Activated T-helper 1 cell treated with anti-CD3 and anti-CD28 coated beads, Interleukin-2, amount 50 U/mL, for 16 hours (primary cell): ENCODE measurements at regions not wholly inside any gene's neighbourhood (a gene's known extent, or its start where the extent isn't known, plus 50 kb on each side); places are given as distances from the start of the nearest gene placed in this dataset.
"Not testable (repeated sequence)": the region's sequence is repeated elsewhere in the genome, so short reads cannot be mapped to it uniquely, and the experiment has no call there.

Experiments
- DNase-seq, 2 donors: peaks; one replicate each; pipeline ENCODE4 v3.0.0-alpha.2; 2020; ENCODE audit warnings: low read depth in 1 of 2, low spot score in 1 of 2

DNA sequence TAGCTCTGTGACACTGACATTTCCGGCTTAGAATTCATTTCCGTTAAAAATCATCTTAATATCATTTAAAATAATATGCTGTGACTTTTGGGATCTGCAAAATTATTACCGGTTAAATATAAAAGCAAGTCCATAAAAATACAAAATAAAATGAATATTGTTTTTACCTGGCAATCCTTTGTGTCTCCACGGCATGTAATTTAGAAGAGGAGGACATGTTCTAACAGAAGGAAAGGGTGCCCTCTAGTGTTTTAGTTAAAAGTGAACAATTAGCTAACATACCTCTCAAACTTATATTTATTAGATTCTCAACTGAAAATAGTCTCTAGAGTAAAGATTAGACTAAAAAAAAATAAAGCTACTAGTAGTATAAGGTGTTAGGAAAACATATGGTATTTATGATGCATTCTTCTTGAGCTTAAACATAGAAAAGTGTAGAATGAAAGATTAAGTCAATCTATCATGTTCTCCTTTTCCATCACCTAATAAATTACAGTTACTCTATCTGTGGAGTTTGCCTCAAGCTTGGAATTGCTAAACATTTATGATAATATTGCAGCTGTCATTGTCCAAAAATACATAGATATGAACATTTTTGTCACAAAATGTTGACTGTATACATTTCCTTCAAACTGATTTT, 676.7 kb upstream of the SPRY2 start:
- DNase-seq: no peak

DNA sequence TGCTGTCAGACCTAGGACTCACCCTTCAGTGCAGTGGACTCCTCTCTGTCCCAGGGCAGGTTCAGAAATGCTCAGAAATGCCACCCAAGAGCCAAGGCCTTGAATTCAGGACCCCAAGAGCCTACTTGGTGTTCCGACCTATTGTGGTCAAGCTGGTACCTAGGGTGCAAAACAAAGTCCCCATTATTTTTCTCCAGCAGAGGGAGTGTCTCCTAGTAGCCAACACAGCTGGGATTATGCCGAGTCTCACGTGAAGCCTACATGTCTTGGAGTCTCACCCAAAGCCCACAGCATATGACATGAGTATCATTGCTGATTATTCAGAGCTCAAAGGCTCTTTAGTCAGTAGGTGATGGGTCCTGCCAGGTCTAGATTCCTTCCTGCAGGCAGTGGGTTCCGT, 671.1 kb upstream of the SPRY2 start:
- DNase-seq: no peak

GRCh38 chr13:81001828-81002385, 661.0 kb upstream of the SPRY2 start:
- DNase-seq: no peak

DNA sequence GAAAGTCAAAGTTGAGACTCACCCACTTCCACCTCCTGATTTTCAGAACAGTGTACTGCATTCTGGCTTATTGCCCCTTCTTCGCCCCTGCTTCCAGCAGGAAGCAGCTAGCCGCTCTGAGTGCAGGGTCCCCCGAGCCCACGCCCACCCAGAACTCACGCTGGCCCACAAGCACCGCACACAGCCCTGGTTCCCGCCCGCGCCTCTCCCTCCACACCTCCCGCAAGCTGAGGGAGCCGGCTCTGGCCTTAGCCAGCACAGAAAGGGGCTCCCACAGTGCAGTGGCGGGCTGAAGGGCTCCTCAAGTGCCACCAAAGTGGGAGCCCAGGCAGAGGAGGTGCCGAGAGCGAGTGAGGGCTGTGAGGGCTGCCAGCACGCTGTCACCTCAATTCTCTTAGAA, 657.7 kb upstream of the SPRY2 start:
- DNase-seq: not testable (repeated sequence)

GRCh38 chr13:80989747-80990146, 648.8 kb upstream of the SPRY2 start:
- DNase-seq: no peak

- no peak for DNase-seq
Observed at GRCh38 chr13:80989241-80989640, 648.3 kb upstream of the SPRY2 start.

GRCh38 chr13:80988391-80989151, 647.6 kb upstream of the SPRY2 start:
- no peak for DNase-seq

DNA sequence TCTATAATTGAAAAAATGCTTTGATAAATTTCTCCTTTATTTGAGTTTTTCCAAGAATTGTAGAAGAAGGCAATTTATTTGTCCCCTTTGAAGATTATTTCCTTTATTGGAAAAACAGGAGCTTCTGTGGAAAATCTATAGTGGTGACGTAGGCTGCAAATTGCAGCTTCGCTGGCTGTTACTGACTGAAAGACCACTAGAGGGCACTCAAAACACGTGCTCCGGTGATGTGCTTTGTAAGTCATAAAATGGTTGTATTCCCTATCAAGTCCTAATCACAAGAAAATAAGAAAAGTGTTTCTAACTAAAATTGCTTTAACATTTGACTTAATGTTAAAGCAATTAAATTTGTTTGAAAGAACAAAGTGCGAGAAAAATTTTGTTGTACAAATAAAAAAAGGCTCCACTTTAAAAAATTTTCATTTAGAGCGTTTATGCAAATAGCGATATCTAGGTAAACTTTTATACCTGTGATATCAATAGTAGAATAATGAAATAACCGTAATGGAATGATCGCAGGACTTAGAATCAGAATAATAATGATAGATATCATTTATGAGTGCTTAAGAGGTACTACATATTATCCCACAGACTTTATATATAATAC, 638.2 kb upstream of the SPRY2 start:
- DNase-seq: no peak

DNA sequence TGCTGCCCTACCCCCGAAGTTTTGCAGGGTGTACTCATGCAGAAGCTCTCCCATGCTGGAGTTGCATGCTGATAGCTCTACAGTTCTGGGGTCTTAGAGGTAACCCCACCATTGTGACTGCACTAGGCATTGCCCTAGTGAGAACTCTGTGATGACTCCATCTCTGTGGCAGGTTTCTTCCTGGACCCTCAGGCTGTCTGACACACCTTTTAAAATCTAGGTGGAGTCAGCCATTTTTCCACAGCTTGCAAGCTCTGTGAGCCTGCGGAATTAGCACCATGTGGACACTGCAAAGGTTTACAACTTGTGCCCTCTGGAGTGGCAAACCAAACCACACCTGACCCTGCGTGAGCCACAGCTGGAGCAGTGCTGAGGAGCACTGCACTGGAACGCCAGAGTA, 636.2 kb upstream of the SPRY2 start:
- DNase-seq: no peak

- DNase-seq: no peak
Observed at GRCh38 chr13:80975903-80976302, 635.0 kb upstream of the SPRY2 start.

- DNase-seq: no peak
Observed at GRCh38 chr13:80973721-80974120, 632.8 kb upstream of the SPRY2 start.

DNA sequence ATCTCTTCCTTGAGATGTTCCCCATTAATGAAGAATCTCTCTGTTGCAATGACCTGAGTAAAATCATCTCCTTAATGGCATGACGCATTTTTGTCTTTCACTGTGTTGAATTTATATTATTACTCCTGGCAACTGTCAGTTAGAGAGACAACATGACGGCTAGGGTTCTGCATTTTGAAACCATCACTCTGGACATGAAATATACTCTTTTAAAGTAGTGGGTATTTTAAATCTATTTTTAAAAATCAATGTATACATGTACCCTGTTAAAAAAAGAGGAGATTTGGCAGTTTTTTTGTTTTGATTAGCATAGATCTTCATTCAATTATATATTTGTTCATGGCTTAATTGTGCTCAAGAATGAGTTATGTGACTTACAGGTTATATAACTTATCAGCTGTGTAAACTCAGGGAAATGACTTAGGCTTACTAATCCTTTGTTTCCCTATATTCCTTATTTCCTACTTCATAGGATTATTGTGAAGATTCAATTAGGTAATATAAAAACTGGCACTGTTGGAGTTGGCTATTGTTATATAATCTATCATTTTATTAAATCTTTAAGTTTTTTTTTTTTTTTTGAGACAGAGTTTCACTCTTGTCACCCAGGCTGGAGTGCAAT, 632.0 kb upstream of the SPRY2 start:
- no peak for DNase-seq

DNA sequence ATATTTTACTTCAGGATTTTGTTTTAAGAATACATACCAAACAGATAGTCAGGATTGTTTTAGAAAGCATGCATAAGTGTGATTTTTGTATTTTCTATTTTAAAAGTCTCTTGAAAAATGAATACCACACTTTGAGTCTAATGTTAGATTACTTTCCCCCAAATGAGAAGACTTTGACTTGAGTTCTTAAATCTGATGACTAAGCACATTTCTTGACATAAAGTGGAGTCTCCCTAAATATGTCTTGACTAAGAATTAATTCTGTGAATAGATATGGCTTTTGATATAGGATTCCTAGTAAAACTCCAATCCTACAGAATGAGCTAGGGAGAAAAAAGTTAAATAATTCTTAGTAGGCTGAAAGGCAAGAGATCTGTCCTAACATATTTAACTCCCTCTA, 624.2 kb upstream of the SPRY2 start:
- no peak for DNase-seq

- DNase-seq: no peak
Observed at GRCh38 chr13:80962855-80963254, 621.9 kb upstream of the SPRY2 start.

DNA sequence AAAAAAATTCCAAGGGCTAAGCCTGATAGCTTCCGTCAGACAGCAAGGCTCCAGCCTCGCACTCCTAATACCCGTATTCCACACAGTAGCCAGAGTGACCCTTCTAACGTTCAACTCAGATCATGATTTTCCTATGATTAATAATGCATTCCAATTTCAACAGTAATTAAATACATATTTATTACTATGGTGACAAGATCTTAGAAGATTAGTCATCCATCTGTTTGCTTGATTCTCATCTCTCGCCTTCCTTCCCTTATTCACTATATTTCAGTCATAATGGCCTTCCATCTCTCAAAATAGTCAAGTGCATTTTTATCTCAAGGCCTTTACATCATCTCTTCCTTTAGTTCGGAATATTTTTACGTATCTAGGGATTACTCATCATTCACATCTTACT, 621.2 kb upstream of the SPRY2 start:
- no peak for DNase-seq

- DNase-seq: no peak
Observed at GRCh38 chr13:80957019-80957655, 616.2 kb upstream of the SPRY2 start.

DNA sequence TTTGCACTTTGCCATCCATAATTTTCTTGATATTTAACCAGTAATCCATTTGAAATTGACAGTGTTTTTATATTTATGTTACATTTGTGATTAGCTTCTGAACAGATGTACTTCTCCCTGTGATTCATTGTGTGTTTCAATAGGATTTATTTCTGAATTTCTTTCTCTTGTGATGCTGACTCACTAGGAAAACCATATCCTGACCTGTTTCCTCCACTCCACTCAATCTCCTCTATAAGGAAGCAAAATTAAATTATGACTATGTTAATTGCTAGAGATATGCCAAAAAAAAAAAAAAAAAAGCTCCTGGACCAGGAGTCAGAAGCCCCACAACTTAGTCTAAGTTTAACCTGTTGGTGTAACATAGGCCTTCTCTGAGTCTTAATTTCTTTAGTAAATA, 614.6 kb upstream of the SPRY2 start:
- no peak for DNase-seq

GRCh38 chr13:80952158-80952557, 611.2 kb upstream of the SPRY2 start:
- no peak for DNase-seq

GRCh38 chr13:80946008-80946802, 605.3 kb upstream of the SPRY2 start:
- DNase-seq: no peak

GRCh38 chr13:80945328-80945727, 604.4 kb upstream of the SPRY2 start:
- no peak for DNase-seq
